ENCODE measurements at regions not wholly inside any gene's neighbourhood (a gene's known extent, or its start where the extent isn't known, plus 50 kb on each side); places are given as distances from the start of the nearest gene placed in this dataset.

DNA sequence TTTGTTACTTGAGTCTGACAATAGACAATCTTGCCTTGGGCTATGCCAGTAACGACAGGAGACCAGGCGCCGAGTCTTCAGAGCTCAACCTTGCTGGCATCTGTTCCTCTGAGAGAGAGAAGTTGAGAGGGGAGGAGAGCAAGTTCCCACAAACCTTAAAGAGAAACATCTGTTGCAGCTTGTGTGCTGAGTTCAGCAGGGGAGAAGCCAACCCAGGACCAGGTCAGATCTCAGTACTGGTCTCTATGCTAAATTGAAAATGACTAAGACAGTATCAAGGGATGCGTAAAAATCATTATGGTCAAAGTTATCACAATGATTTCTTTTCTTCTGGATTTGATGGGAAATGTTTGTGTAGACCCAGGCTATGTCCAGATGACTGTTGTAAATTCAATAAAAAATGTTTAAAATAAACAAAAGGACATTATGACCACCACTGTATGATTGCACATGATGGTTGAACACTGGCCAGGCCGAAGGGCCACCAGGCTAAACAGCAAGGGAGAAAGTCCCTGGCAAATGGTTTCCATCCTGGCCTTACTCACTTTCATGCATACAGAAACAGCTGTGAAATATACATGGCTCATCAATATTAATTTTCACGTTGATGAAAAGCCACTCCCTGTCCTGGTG, 100.3 kb upstream of the PMAIP1 start:
- TF ChIP-seq EZH2 (IDR thresholded peaks at IDR 0.05) (no peak), POLR2AphosphoS5 (IDR thresholded peaks at IDR 0.05; ENCODE audit: borderline replicate concordance, low read depth, low read length) (no peak), FOXP2 (optimal IDR thresholded peaks at IDR 0.05; ENCODE audit: control extremely low read depth, extremely low read length, insufficient read depth) (no peak)

Measured in SK-N-MC (cell line).